ENCODE measurements at regions not wholly inside any gene's neighbourhood (a gene's known extent, or its start where the extent isn't known, plus 50 kb on each side); places are given as distances from the start of the nearest gene placed in this dataset.

GRCh38 chr6:859936-860335 lies 167.0 kb upstream of the EXOC2 start:
- POLR2A ChIA-PET: no interaction called here
- 5% methylated on average over 2 of the region's 4 CpGs for WGBS (ENCODE audit: low lambda C conversion rate)
- Histone ChIP-seq H4K20me1 (ENCODE audit: insufficient read depth) (no peaks in the 10 kb centered on the region), H3K9me3 (no peaks in the 10 kb centered on the region), H3K4me2 (no peak overlapping the region), H3K36me3 (replicated peaks in 1 of 2; ENCODE audit: control insufficient read depth in 1 of 2, insufficient read depth in 2 of 2, low read length in 1 of 2) (no peaks in the 10 kb centered on the region), H3K27me3 (ENCODE audit: insufficient read depth) (peaks cover 20% of the 10 kb centered on the region; the same call in 1 of the 2 replicates), H3K4me1 (ENCODE audit: control insufficient read depth in 1 of 2, insufficient read depth in 2 of 2, low read depth in 1 of 2, low read length in 1 of 2) (no peaks in the 10 kb centered on the region), H3K9ac (no peak overlapping the region), H2AFZ (ENCODE audit: low read depth) (no peak overlapping the region), H3F3A (replicated peaks; ENCODE audit: insufficient read depth) (no peaks in the 10 kb centered on the region), H3K9me2 (no peaks in the 10 kb centered on the region), H3K4me3 (ENCODE audit: low read depth in 2 of 2, low read length in 1 of 2) (no peak overlapping the region), H3K27ac (ENCODE audit: low read depth in 2 of 2, low read length in 1 of 2) (no peak overlapping the region), H3K79me2 (ENCODE audit: insufficient read depth) (no peaks in the 10 kb centered on the region)
- TF ChIP-seq TCF12 (IDR thresholded peaks at IDR 0.05): no peak
- TF ChIP-seq RXRA (IDR thresholded peaks at IDR 0.05; ENCODE audit: borderline replicate concordance, low read depth): no peak
- TF ChIP-seq RFX5 (IDR thresholded peaks at IDR 0.05; ENCODE audit: low read length): no peak
- no peak for TF ChIP-seq IRF3 (IDR thresholded peaks at IDR 0.05; ENCODE audit: low read depth, low read length)
- TF ChIP-seq PBX3 (IDR thresholded peaks at IDR 0.05): no peak
- no peak for TF ChIP-seq EP300 (IDR thresholded peaks at IDR 0.05; ENCODE audit: borderline replicate concordance in 1 of 2, low read depth in 1 of 2, low read length in 1 of 2)
- no peak for TF ChIP-seq SMC3 (IDR thresholded peaks at IDR 0.05; ENCODE audit: low read depth, low read length)
- no peak for TF ChIP-seq GABPA (IDR thresholded peaks at IDR 0.05; ENCODE audit: low read depth)
- TF ChIP-seq CHD2 (IDR thresholded peaks at IDR 0.05; ENCODE audit: low read length, partially characterized antibody): no peak
- no peak for TF ChIP-seq CTCF (IDR thresholded peaks at IDR 0.05)
- TF ChIP-seq FOXJ3 (CRISPR knock-in tag; IDR thresholded peaks at IDR 0.05): no peak
- TF ChIP-seq REST (IDR thresholded peaks at IDR 0.05; ENCODE audit: low read depth, low read length): no peak
- no peak for TF ChIP-seq ZBTB33 (IDR thresholded peaks at IDR 0.05; ENCODE audit: borderline replicate concordance, low read depth)
- CTCF ChIA-PET: no interaction called here
- DNase-seq: no peak

Measured in SK-N-SH (cell line).